ENCODE measurements at regions not wholly inside any gene's neighbourhood (a gene's known extent, or its start where the extent isn't known, plus 50 kb on each side); places are given as distances from the start of the nearest gene placed in this dataset.

GRCh38 chr5:143761663-143762062 is 50.3 kb upstream of the HMHB1 start:
- no peaks in the 10 kb centered on the region for H3K9me3 Mint-ChIP-seq
- H3K36me3 Mint-ChIP-seq: peaks cover 5% of the 10 kb centered on the region
- no peak overlapping the region for H3K27ac Mint-ChIP-seq
- no peak for DNase-seq (ENCODE audit: low spot score in 2 of 2)
- H3K4me1 Mint-ChIP-seq: peaks cover 25% of the 10 kb centered on the region
- no peak overlapping the region for H3K4me3 Mint-ChIP-seq
- no peak for ATAC-seq

- Mint-ChIP-seq H3K4me1 (peaks cover 25% of the 10 kb centered on the region), H3K36me3 (peaks cover 5% of the 10 kb centered on the region), H3K4me3 (no peak overlapping the region), H3K27ac (no peak overlapping the region), H3K9me3 (no peaks in the 10 kb centered on the region)
- no peak for ATAC-seq
- no peak for DNase-seq (ENCODE audit: low spot score in 2 of 2)
Observed at GRCh38 chr5:143760755-143761154, 51.2 kb upstream of the HMHB1 start.

DNA sequence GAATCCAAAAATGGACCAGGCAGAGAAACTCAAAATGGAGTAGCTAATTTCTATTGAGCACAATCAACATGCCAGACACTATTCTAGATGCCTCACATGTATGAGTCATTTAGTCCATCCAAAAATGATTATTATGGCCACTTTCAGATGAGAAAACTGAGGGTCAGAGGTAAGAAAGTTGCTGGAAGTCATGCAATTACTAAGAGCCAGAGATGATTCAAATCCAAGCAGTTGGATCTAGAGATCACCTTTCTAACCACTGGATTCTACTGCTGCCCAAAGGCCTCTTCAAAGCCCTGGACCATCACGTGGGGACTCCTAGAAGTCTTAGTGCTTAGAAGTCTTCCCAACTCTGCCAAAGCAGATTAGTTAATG is 51.8 kb upstream of the HMHB1 start:
- no peak overlapping the region for H3K4me3 Mint-ChIP-seq
- peaks cover 25% of the 10 kb centered on the region for H3K4me1 Mint-ChIP-seq
- ATAC-seq (peak; percentile 76), DNase-seq (ENCODE audit: low spot score in 2 of 2) (no peak)
- H3K36me3 Mint-ChIP-seq: peaks cover 5% of the 10 kb centered on the region
- no peaks in the 10 kb centered on the region for H3K9me3 Mint-ChIP-seq
- no peak overlapping the region for H3K27ac Mint-ChIP-seq

DNA sequence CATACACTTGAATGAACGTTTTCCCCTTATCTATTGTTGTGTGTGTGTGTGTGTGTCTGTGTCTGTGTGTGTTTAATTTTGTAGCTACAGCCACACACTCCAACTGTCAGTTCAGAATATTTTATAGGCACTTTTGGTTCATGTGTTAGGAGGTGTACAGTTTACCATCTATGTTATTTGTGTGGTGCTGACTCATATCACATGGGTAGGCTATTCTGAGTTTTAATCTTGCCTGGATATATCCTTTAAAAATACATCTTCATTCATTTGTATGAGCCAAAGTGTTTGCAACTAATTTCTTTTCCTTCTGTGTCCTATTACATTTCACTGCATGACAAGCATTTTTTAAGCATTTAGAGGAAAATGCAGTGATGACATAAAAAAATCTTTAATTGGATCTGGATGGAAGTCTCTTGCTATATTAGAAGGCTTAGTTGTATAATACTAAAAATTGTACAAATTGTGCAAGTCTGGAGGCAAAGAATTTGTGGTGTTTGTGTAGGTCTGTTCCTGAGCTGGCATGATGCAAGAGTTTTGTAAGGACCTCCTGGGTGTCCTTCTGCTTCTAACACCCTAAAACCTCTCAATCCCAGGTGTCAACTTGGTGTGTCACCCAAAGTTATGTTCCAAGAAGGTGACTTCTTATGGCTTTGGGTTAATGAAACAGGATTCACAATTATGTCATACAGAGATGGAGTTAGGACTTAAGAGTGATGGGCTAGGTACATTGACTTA is 52.4 kb upstream of the HMHB1 start:
- peak; percentile 52 for ATAC-seq
- DNase-seq (ENCODE audit: low spot score in 2 of 2): no peak
- H3K4me1 Mint-ChIP-seq: peaks cover 25% of the 10 kb centered on the region
- H3K36me3 Mint-ChIP-seq: peaks cover 5% of the 10 kb centered on the region
- H3K4me3 Mint-ChIP-seq: peak overlapping the region; percentile 23
- H3K9me3 Mint-ChIP-seq: no peaks in the 10 kb centered on the region
- peak overlapping the region; percentile 69 for H3K27ac Mint-ChIP-seq

DNA sequence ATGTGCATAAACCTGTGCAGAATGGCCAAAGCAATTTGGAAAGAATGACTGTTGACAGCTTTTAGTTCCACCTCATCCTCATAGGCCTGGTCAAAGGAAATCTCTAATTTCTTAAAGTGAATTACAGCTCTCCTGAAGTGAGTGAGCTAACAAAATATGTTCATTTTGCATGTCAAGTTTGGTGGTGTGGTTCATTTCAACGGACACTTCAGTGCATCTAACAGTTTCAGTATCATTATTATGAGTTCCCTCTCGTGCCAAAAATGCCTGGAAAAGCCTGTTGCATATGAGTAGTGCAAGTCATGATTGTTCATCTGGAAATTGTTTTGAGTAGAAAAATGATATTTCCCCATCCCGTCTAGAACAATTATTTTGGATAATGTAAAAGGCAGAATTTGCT is 53.2 kb upstream of the HMHB1 start:
- peak overlapping the region; percentile 69 for H3K27ac Mint-ChIP-seq

DNA sequence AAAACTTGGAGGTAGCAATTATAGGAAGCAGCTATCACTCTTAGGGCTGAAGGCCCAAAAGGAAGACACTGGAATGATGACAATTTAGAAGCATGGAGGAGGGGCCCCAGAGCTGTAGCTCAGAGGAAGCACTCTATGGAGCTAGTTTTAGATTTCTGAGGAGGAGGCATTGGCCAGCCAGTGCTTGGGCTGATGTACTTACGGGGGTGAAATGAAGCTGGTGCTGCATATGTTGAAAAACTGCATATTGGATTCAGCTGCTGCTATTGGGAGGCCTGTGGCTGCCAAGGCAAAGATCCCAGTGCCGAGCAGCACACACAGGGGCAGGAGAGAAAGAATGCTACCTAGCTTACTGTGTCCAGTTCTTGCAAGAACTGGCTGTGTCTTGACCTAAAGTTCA is 53.9 kb upstream of the HMHB1 start:
- H3K4me3 Mint-ChIP-seq: no peak overlapping the region
- ATAC-seq (no peak), DNase-seq (ENCODE audit: low spot score in 2 of 2) (no peak)
- H3K9me3 Mint-ChIP-seq: no peaks in the 10 kb centered on the region
- H3K36me3 Mint-ChIP-seq: peaks cover 5% of the 10 kb centered on the region
- peaks cover 25% of the 10 kb centered on the region for H3K4me1 Mint-ChIP-seq
- H3K27ac Mint-ChIP-seq: no peak overlapping the region

More for the DNA sequence above, 53.2 kb upstream of the HMHB1 start:
- no peaks in the 10 kb centered on the region for H3K9me3 Mint-ChIP-seq
- H3K4me3 Mint-ChIP-seq: peak overlapping the region; percentile 23
- ATAC-seq (peak; percentile 76), DNase-seq (ENCODE audit: low spot score in 2 of 2) (no peak)
- H3K4me1 Mint-ChIP-seq: peaks cover 25% of the 10 kb centered on the region
- H3K36me3 Mint-ChIP-seq: peaks cover 5% of the 10 kb centered on the region

DNA sequence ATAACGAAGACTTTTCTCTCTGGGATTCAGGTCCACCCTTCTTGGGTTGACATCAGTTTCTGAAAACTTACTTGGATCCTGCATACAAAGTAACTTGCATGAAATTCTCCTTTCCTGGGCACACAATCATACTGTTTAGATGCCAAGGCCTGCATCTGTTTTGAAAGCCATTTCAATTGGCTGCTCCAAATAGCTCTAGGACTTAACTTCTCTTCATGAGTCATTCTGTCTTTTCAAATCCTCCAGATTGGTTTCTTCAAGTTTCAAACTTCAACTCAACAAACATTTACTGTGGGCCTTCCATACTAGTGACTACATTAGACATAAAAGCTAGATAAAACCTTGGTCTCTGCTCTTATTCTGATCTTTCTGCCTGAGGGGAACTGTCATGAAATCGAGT is 54.8 kb upstream of the HMHB1 start:
- Mint-ChIP-seq H3K4me3 (no peak overlapping the region), H3K4me1 (peaks cover 25% of the 10 kb centered on the region), H3K27ac (no peak overlapping the region), H3K9me3 (no peaks in the 10 kb centered on the region), H3K36me3 (peaks cover 5% of the 10 kb centered on the region)
- DNase-seq (ENCODE audit: low spot score in 2 of 2) (no peak), ATAC-seq (no peak)

GRCh38 chr5:143755966-143756365 is 56.0 kb upstream of the HMHB1 start:
- DNase-seq (ENCODE audit: low spot score in 2 of 2) (no peak), ATAC-seq (no peak)
- Mint-ChIP-seq H3K36me3 (peaks cover 5% of the 10 kb centered on the region), H3K4me1 (peaks cover 25% of the 10 kb centered on the region), H3K27ac (no peak overlapping the region), H3K4me3 (no peak overlapping the region), H3K9me3 (no peaks in the 10 kb centered on the region)

DNA sequence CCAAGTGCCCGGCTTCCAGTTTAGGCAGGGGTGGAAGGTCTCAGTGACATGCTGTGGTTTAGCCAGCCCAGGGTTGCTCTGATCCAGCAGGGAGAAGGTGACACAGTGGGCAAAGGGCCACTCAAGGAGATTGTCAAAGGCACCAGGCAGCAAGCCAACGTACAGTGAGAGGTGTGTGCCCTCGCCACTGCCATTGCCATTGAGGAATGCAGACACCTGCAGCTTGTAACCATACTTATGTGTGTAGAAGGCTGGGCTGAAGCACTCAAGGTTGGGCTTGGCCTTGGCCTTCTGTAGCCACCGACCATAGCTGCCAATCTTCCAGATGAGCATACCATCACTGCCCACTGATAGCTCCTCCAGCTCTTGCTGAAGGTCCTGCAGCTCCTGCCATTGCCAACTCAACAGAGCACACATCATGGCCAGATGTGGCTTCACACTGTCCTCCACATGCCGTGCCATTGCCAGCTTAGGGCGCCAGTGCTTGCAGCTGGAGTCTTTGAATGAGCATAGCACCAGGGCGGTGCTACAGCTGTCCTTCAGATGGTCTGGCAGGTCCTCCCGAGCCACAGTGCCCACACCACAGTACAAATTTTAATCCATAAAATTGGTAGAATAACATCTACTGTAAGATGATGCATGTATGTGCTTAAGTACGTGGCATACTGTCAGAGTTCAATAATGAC is 59.7 kb upstream of the HMHB1 start:
- H3K4me1 Mint-ChIP-seq: peaks cover 4% of the 10 kb centered on the region
- no peak overlapping the region for H3K4me3 Mint-ChIP-seq
- no peak for DNase-seq (ENCODE audit: low spot score in 2 of 2)
- H3K27ac Mint-ChIP-seq: no peak overlapping the region
- H3K36me3 Mint-ChIP-seq: no peaks in the 10 kb centered on the region
- no peak for ATAC-seq
- H3K9me3 Mint-ChIP-seq: no peaks in the 10 kb centered on the region

GRCh38 chr5:143751342-143751741 is 60.6 kb upstream of the HMHB1 start:
- H3K4me3 Mint-ChIP-seq: no peak overlapping the region
- no peaks in the 10 kb centered on the region for H3K36me3 Mint-ChIP-seq
- ATAC-seq (no peak), DNase-seq (ENCODE audit: low spot score in 2 of 2) (no peak)
- H3K27ac Mint-ChIP-seq: no peak overlapping the region
- H3K9me3 Mint-ChIP-seq: no peaks in the 10 kb centered on the region
- no peaks in the 10 kb centered on the region for H3K4me1 Mint-ChIP-seq

GRCh38 chr5:143749581-143750205 is 62.3 kb upstream of the HMHB1 start:
- Mint-ChIP-seq H3K4me3 (no peak overlapping the region), H3K9me3 (no peaks in the 10 kb centered on the region), H3K4me1 (no peaks in the 10 kb centered on the region), H3K27ac (no peak overlapping the region), H3K36me3 (no peaks in the 10 kb centered on the region)
- no peak for DNase-seq (ENCODE audit: low spot score in 2 of 2)
- ATAC-seq: no peak

- no peak overlapping the region for H3K27ac Mint-ChIP-seq
- H3K36me3 Mint-ChIP-seq: no peaks in the 10 kb centered on the region
- no peaks in the 10 kb centered on the region for H3K4me1 Mint-ChIP-seq
- no peaks in the 10 kb centered on the region for H3K9me3 Mint-ChIP-seq
- H3K4me3 Mint-ChIP-seq: no peak overlapping the region
- DNase-seq (ENCODE audit: low spot score in 2 of 2) (no peak), ATAC-seq (no peak)
Observed at GRCh38 chr5:143748516-143748915, 63.4 kb upstream of the HMHB1 start.

- H3K4me1 Mint-ChIP-seq: no peaks in the 10 kb centered on the region
- no peaks in the 10 kb centered on the region for H3K36me3 Mint-ChIP-seq
- ATAC-seq (no peak), DNase-seq (ENCODE audit: low spot score in 2 of 2) (no peak)
- H3K9me3 Mint-ChIP-seq: no peaks in the 10 kb centered on the region
- H3K27ac Mint-ChIP-seq: no peak overlapping the region
- H3K4me3 Mint-ChIP-seq: no peak overlapping the region
Observed at GRCh38 chr5:143742951-143743350, 69.0 kb upstream of the HMHB1 start.

DNA sequence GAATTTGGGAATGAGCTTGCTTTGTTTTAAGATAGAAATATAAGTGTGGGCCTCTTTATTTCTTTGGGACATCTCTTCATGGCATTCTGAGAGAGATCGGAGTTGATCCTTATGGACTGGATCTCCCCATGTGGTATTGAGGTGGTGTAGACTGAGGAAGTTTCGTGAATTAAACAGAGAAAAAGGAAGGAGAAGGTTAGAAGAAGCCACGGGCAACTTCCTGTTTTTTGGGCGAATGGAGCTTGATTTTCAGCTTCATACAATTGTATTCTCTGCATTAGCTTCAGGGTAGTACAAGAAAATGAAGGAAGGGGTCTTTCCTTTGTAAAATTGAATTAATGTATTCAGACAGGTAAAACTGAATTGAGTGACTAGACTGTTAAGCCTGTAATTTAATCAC is 70.5 kb upstream of the HMHB1 start:
- Mint-ChIP-seq H3K27ac (peak overlapping the region; percentile 13), H3K4me3 (no peak overlapping the region), H3K4me1 (no peaks in the 10 kb centered on the region), H3K36me3 (no peaks in the 10 kb centered on the region), H3K9me3 (no peaks in the 10 kb centered on the region)
- no peak for ATAC-seq
- DNase-seq (ENCODE audit: low spot score in 2 of 2): no peak

GRCh38 chr5:143740956-143741355 is 71.0 kb upstream of the HMHB1 start:
- Mint-ChIP-seq H3K27ac (peak overlapping the region; percentile 13), H3K9me3 (no peaks in the 10 kb centered on the region), H3K36me3 (no peaks in the 10 kb centered on the region), H3K4me1 (no peaks in the 10 kb centered on the region), H3K4me3 (no peak overlapping the region)
- ATAC-seq: no peak
- DNase-seq (ENCODE audit: low spot score in 2 of 2): no peak

DNA sequence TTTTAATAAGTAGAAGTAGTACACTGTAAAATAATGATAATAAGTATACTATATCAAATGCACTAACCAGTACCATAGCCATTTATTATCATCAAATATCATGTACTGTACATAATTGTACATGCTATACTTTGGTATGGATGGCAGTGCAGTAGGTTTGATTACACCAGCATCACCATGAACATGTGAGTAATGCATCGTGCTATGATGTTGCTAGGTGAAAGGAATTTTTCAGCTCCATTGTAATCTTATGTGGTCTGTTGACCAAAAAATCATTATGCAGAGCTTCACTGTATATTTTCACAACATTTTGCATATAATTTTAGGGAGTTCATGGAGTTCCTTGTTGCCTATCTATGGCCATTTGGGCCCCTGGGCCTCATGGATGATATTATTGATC is 72.2 kb upstream of the HMHB1 start:
- Mint-ChIP-seq H3K4me3 (no peak overlapping the region), H3K27ac (no peak overlapping the region), H3K4me1 (no peaks in the 10 kb centered on the region), H3K36me3 (no peaks in the 10 kb centered on the region), H3K9me3 (no peaks in the 10 kb centered on the region)
- ATAC-seq (no peak), DNase-seq (ENCODE audit: low spot score in 2 of 2) (no peak)
